K562 (cell line): ENCODE measurements at regions not wholly inside any gene's neighbourhood (a gene's known extent, or its start where the extent isn't known, plus 50 kb on each side); places are given as distances from the start of the nearest gene placed in this dataset.

Experiments
- ATAC-seq: fragments of 200-7000 bp; cut with Tn5 transposase; 3 replicates; pipeline ENCODE4 v1.9.1; 2020; ENCODE audit warnings: moderate library complexity
- BruUV-seq: library from RNA; stranded (reverse); fragments of 400-500 nt; replicated peaks from 2 replicates; lab custom pipeline; 2021; lab: Mats Ljungman, UMichigan
- CTCF ChIA-PET: fragments of 300-600 bp; formaldehyde crosslinking; extraction: SDS; loops from one replicate; lab custom pipeline; 2021; ENCODE audit warnings: low intra/inter-chr PET ratio; lab: Yijun Ruan, JAX
- POLR2A ChIA-PET: fragments of 300-600, 350-650 bp; sonication (Branson Sonifier 250); formaldehyde crosslinking; extraction: SDS; loops from one replicate; lab custom pipeline; 2021; ENCODE audit warnings: antibody characterized with exemption, inconsistent platforms; lab: Yijun Ruan, JAX
- DNase-seq, 4 experiments: peaks; one replicate each; pipeline versions ENCODE4 v3.0.0 to v3.0.0-alpha.2; 2011 to 2018; ENCODE audit warnings: low spot score in 3 of 4, mixed read lengths in 3 of 4; ENCODE audit errors: extremely low read depth in 1 of 4
- FAIRE-seq: peaks from 2 replicates; lab custom pipeline; 2011; peaks lifted over from hg19 to GRCh38; lab: Jason Lieb, UNC
- H2AFZ ChIP-seq: 2 replicates; pipeline ENCODE4 v1.6.0; 2011; ENCODE audit warnings: low read depth, low read length, control low read depth, inconsistent platforms
- H3K27ac ChIP-seq: fragments of 200-600 bp; 3 replicates; pipeline ENCODE4 v1.8.0; 2011; ENCODE audit warnings: low read depth, mild to moderate bottlenecking, control low read depth, inconsistent platforms, low read length, moderate library complexity, mixed read lengths; ENCODE audit errors: extremely low read depth
- H3K27me3 ChIP-seq, 2 experiments: fragments of 300-600 bp in 1 of 2; 2 replicates in 1 of 2; 3 replicates in 1 of 2; pipeline versions ENCODE4 v1.6.0 to v1.8.0; 2011; ENCODE audit warnings: inconsistent platforms in 2 of 2, low read length in 2 of 2, mild to moderate bottlenecking in 1 of 2, mixed read lengths in 1 of 2, moderate library complexity in 1 of 2; ENCODE audit not compliant: control insufficient read depth in 2 of 2, insufficient read depth in 2 of 2
- H3K36me3 ChIP-seq: fragments of 300-600 bp; 3 replicates; pipeline ENCODE4 v1.8.0; 2011; ENCODE audit warnings: mild to moderate bottlenecking, low read length, inconsistent platforms; ENCODE audit not compliant: control insufficient read depth, insufficient read depth
- H3K4me1 ChIP-seq, 2 experiments: fragments of 200-600 bp in 1 of 2; replicated peaks in 1 of 2; 2 replicates in 1 of 2; 3 replicates in 1 of 2; pipeline versions ENCODE4 v1.5.1 to v1.8.0; 2011; ENCODE audit warnings: inconsistent platforms in 2 of 2, low read length in 2 of 2, mild to moderate bottlenecking in 1 of 2, mixed read lengths in 1 of 2, moderate library complexity in 1 of 2; ENCODE audit not compliant: control insufficient read depth in 2 of 2, insufficient read depth in 2 of 2
- H3K4me2 ChIP-seq: 2 replicates; pipeline ENCODE4 v1.6.1; 2011; ENCODE audit warnings: low read length, control low read depth, inconsistent platforms, mixed read lengths; ENCODE audit not compliant: insufficient read depth
- H3K4me3 ChIP-seq: fragments of 200-600 bp; sonication (generic), shearing (Covaris generic); 2 replicates; pipeline ENCODE4 v1.5.1; 2016; ENCODE audit warnings: control low read depth, inconsistent platforms
- H3K79me2 ChIP-seq: fragments of 200-600 bp; 3 replicates; pipeline ENCODE4 v1.8.0; 2011; ENCODE audit warnings: low read length, inconsistent platforms; ENCODE audit not compliant: control insufficient read depth, insufficient read depth
- H3K9ac ChIP-seq, 2 experiments: 2 replicates each; pipeline versions ENCODE4 v1.6.0 to v1.6.1; 2011; ENCODE audit warnings: low read depth in 2 of 2, low read length in 2 of 2, control low read depth in 1 of 2, inconsistent platforms in 1 of 2, mild to moderate bottlenecking in 1 of 2, mixed read lengths in 1 of 2; ENCODE audit not compliant: insufficient read depth in 1 of 2
- H3K9me1 ChIP-seq: one replicate; pipeline ENCODE4 v1.6.0; 2011; ENCODE audit warnings: inconsistent platforms, mild to moderate bottlenecking, low read length, moderate library complexity; ENCODE audit not compliant: control insufficient read depth, insufficient read depth
- H3K9me3 ChIP-seq: replicated peaks from 2 replicates; pipeline ENCODE4 v1.5.1; 2011; ENCODE audit warnings: low read depth, low read length, inconsistent platforms; ENCODE audit not compliant: control insufficient read depth, insufficient read depth
- H4K20me1 ChIP-seq: replicated peaks from 2 replicates; pipeline ENCODE4 v1.6.1; 2011; ENCODE audit warnings: low read length, inconsistent platforms, mixed read lengths; ENCODE audit not compliant: control insufficient read depth, insufficient read depth
- CHD4 ChIP-seq: fragments of 200-600 bp; sonication (generic); IDR thresholded peaks from 3 replicates; pipeline ENCODE4 v1.6.1; 2012; ENCODE audit warnings: low read depth, mild to moderate bottlenecking, mixed read lengths, low read length, inconsistent platforms; ENCODE audit not compliant: insufficient read depth, insufficient replicate concordance, poor library complexity, severe bottlenecking
- DNMT1 ChIP-seq: fragments of 450-650 bp; IDR thresholded peaks from 2 replicates; pipeline ENCODE4 v1.6.1; 2016; ENCODE audit warnings: antibody characterized with exemption, mild to moderate bottlenecking
- E2F5 ChIP-seq: sonication (generic); formaldehyde crosslinking; IDR thresholded peaks from 2 replicates; pipeline ENCODE4 v1.8.0; 2022; ENCODE audit warnings: mild to moderate bottlenecking, missing genetic modification reagents
- ETS2 ChIP-seq: IDR thresholded peaks from 2 replicates; pipeline ENCODE4 v1.6.1; 2016; ENCODE audit warnings: borderline replicate concordance, missing genetic modification characterization, mild to moderate bottlenecking, moderate library complexity, missing compliant biosample characterization; ENCODE audit not compliant: poor library complexity, severe bottlenecking
- FOXP4 ChIP-seq: sonication (generic); formaldehyde crosslinking; IDR thresholded peaks from 2 replicates; pipeline ENCODE4 v1.8.0; 2022; ENCODE audit warnings: mild to moderate bottlenecking, missing genetic modification reagents, borderline replicate concordance
- MTA1 ChIP-seq: fragments of 450-650 bp; IDR thresholded peaks from 2 replicates; pipeline ENCODE4 v1.6.1; 2017; ENCODE audit warnings: borderline replicate concordance
- MTF1 ChIP-seq: fragments of 250-450 bp; sonication (Bioruptor Pico); IDR thresholded peaks from 2 replicates; pipeline ENCODE4 v1.9.0; 2021; ENCODE audit warnings: moderate library complexity, mild to moderate bottlenecking, inconsistent platforms, borderline replicate concordance
- NONO ChIP-seq, 2 experiments: fragments of 200-400 bp in 1 of 2; fragments of 450-650 bp in 1 of 2; formaldehyde crosslinking in 1 of 2; IDR thresholded peaks; 2 replicates each; pipeline ENCODE4 v1.6.1; 2017; ENCODE audit warnings: low read depth in 2 of 2, mild to moderate bottlenecking in 2 of 2, moderate library complexity in 2 of 2, low read length in 1 of 2
- PHB ChIP-seq: fragments of 250-450 bp; sonication (Bioruptor Pico); IDR thresholded peaks from 2 replicates; pipeline ENCODE4 v1.5.0; 2021
- RHOXF2B ChIP-seq: fragments of 250-450 bp; sonication (Bioruptor Pico); conservative IDR thresholded peaks from 2 replicates; pipeline ENCODE4 v1.5.1; 2021
- SAP30 ChIP-seq: fragments of 200-600 bp; sonication (generic); IDR thresholded peaks from 2 replicates; pipeline ENCODE4 v1.6.1; 2012; ENCODE audit warnings: borderline replicate concordance, low read depth, mild to moderate bottlenecking, moderate library complexity, low read length, control low read depth, inconsistent platforms; ENCODE audit not compliant: insufficient read depth, poor library complexity, severe bottlenecking
- STAG1 ChIP-seq: sonication (generic); formaldehyde crosslinking; IDR thresholded peaks from 2 replicates; pipeline ENCODE4 v1.5.0; 2020; ENCODE audit warnings: missing genetic modification reagents, borderline replicate concordance
- TCF15 ChIP-seq: fragments of 250-450 bp; sonication (Bioruptor Pico); IDR thresholded peaks from 2 replicates; pipeline ENCODE4 v1.8.0; 2022; ENCODE audit warnings: moderate library complexity, mild to moderate bottlenecking, inconsistent platforms
- WHSC1 ChIP-seq: IDR thresholded peaks from one replicate; pipeline ENCODE4 v1.6.1; 2012; ENCODE audit warnings: low read length, control low read depth, inconsistent platforms
- ZNF197 ChIP-seq: fragments of 200-800 bp; sonication (Bioruptor generic); IDR thresholded peaks from 2 replicates; pipeline ENCODE4 v1.6.1; 2016; ENCODE audit warnings: low read depth, missing genetic modification characterization, missing compliant biosample characterization
- ZNF280B ChIP-seq: fragments of 250-450 bp; sonication (Bioruptor Pico); IDR thresholded peaks from 2 replicates; pipeline ENCODE4 v1.5.1; 2021; ENCODE audit warnings: mild to moderate bottlenecking
- ZNF740 ChIP-seq, 3 experiments: fragments of 200-800 bp in 1 of 3; sonication (Bioruptor generic) in 1 of 3; sonication (generic) in 1 of 3; formaldehyde crosslinking in 1 of 3; IDR thresholded peaks; 2 replicates each; pipeline versions ENCODE4 v1.6.1 to v1.8.0; 2016 to 2022; ENCODE audit warnings: mild to moderate bottlenecking in 2 of 3, missing compliant biosample characterization in 2 of 3, missing genetic modification characterization in 2 of 3, missing genetic modification reagents in 1 of 3
- WGBS: fragments of 100-300 bp; shearing (Covaris generic); methylation state at CpG from one replicate; pipeline ENCODE4 v1.1.6; 2016; ENCODE audit warnings: low coverage, mixed read lengths; ENCODE audit not compliant: insufficient coverage; ENCODE audit errors: missing lambda C conversion rate; 5-methylcytosine and 5-hydroxymethylcytosine counted together
- in situ Hi-C: fragments of 300-500 bp; cut with MboI; formaldehyde crosslinking; loops from 4 replicates; pipeline ENCODE4 v1.15.0; 2018; ENCODE audit warnings: inconsistent platforms, mixed read lengths
- intact Hi-C: fragments of 100-400 bp; cut with micrococcal nuclease; formaldehyde crosslinking; loops from 2 replicates; pipeline ENCODE4 v1.14.2; 2022

GRCh38 chr5:58330781-58331180 is 129.1 kb downstream of the PLK2 start:
- Histone ChIP-seq H3K9me3 (no peaks in the 10 kb centered on the region), H3K4me1 (no peaks in the 10 kb centered on the region), H3K4me2 (no peak overlapping the region), H4K20me1 (no peaks in the 10 kb centered on the region), H3K27ac (no peak overlapping the region), H3K9me1 (no peaks in the 10 kb centered on the region), H3K36me3 (no peaks in the 10 kb centered on the region), H3K4me3 (no peak overlapping the region), H3K9ac (no peak overlapping the region), H2AFZ (no peak overlapping the region), H3K79me2 (no peaks in the 10 kb centered on the region), H3K27me3 (no peaks in the 10 kb centered on the region)
- intact Hi-C loops (no loop called here), in situ Hi-C loops (no loop called here)
- no peak for DNase-seq
- FAIRE-seq = no peak
- WGBS = 0% methylated on average over 2 of the region's 2 CpGs
- ChIA-PET POLR2A (no interaction called here), CTCF (no interaction called here)
- no TSS peak for BruUV-seq
- no peak for ATAC-seq
- TF ChIP-seq ZNF280B (CRISPR knock-in tag) = no peak
- TF ChIP-seq NONO (IDR thresholded peaks at IDR 0.05; ENCODE audit: low read depth in 2 of 2, low read length in 1 of 2) = no peak
- no peak for TF ChIP-seq STAG1
- TF ChIP-seq FOXP4 (CRISPR knock-in tag) = no peak
- TF ChIP-seq MTF1 (CRISPR knock-in tag) = no peak
- no peak for TF ChIP-seq ZNF740 (CRISPR knock-in tag; IDR thresholded peaks at IDR 0.05)
- no peak for TF ChIP-seq ZNF740 (tag; IDR thresholded peaks at IDR 0.05)
- no peak for TF ChIP-seq CHD4
- no peak for TF ChIP-seq PHB
- no peak for TF ChIP-seq MTA1
- TF ChIP-seq TCF15 (CRISPR knock-in tag) = no peak
- no peak for TF ChIP-seq SAP30
- TF ChIP-seq DNMT1 = no peak
- no peak for TF ChIP-seq ETS2
- TF ChIP-seq ZNF197 (CRISPR knock-in tag) = no peak
- no peak for TF ChIP-seq WHSC1
- TF ChIP-seq E2F5 = no peak
- no peak for TF ChIP-seq RHOXF2B
